NCI-H460 (cell line): ENCODE measurements at regions not wholly inside any gene's neighbourhood (a gene's known extent, or its start where the extent isn't known, plus 50 kb on each side); places are given as distances from the start of the nearest gene placed in this dataset.
A peak's percentile ranks its signal among the peaks of the same experiment; 100 is the strongest.

ENCODE experiments used
- DNase-seq: peaks from one replicate; pipeline ENCODE4 v3.0.0-alpha.2; 2016; ENCODE audit warnings: low read depth; ENCODE audit errors: extremely low read depth

- DNase-seq, result no peak
Observed at GRCh38 chr3:14286887-14287500, 108.4 kb downstream of the LSM3 start.

GRCh38 chr3:14288177-14288788 is 109.7 kb downstream of the LSM3 start:
- no peak for DNase-seq

GRCh38 chr3:14288833-14289451 is 110.3 kb downstream of the LSM3 start:
- no peak for DNase-seq

- peak; percentile 19 for DNase-seq
Observed at GRCh38 chr3:14289590-14290461, 111.2 kb downstream of the LSM3 start.

GRCh38 chr3:14290631-14291385 is 111.6 kb upstream of the SLC6A6 start:
- DNase-seq, result no peak

- DNase-seq, result no peak
Observed at GRCh38 chr3:14295037-14295436, 107.4 kb upstream of the SLC6A6 start.

GRCh38 chr3:14295801-14296200 is 106.6 kb upstream of the SLC6A6 start:
- DNase-seq, result no peak

- no peak for DNase-seq
Observed at GRCh38 chr3:14297305-14297704, 105.1 kb upstream of the SLC6A6 start.

GRCh38 chr3:14297784-14298236 is 104.6 kb upstream of the SLC6A6 start:
- DNase-seq, result no peak

- no peak for DNase-seq
Observed at GRCh38 chr3:14298442-14298841, 104.0 kb upstream of the SLC6A6 start.

GRCh38 chr3:14298991-14299555 is 103.3 kb upstream of the SLC6A6 start:
- DNase-seq, result no peak

GRCh38 chr3:14299767-14300166 is 102.6 kb upstream of the SLC6A6 start:
- no peak for DNase-seq

GRCh38 chr3:14300721-14301399 is 101.5 kb upstream of the SLC6A6 start:
- DNase-seq, result no peak

GRCh38 chr3:14301558-14301957 is 100.8 kb upstream of the SLC6A6 start:
- DNase-seq, result no peak

- DNase-seq, result no peak
Observed at GRCh38 chr3:14303336-14304100, 98.9 kb upstream of the SLC6A6 start.

GRCh38 chr3:14304101-14305045 is 98.0 kb upstream of the SLC6A6 start:
- no peak for DNase-seq

- no peak for DNase-seq
Observed at GRCh38 chr3:14305324-14305723, 97.1 kb upstream of the SLC6A6 start.

- DNase-seq, result no peak
Observed at GRCh38 chr3:14306142-14306541, 96.3 kb upstream of the SLC6A6 start.
